ENCODE measurements at regions not wholly inside any gene's neighbourhood (a gene's known extent, or its start where the extent isn't known, plus 50 kb on each side); places are given as distances from the start of the nearest gene placed in this dataset.

DNA sequence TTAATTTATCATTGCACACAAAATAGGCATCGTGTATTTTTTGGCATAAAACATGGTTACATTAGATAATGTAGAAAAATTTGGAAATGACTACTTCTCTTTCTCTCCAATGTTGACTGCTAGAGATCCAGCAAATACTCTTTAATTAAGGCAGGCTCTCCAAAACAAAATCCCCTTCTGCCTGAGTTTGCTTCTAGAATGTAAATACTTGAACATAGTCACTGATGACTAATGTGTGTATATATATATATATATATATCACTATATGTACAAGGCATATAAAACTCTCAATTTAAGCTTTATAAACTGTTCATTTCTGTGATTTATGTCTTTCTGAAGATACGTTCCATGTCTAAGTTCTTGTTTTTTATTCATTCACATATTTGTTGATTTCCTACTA is 67.2 kb upstream of the CAMK2D start:
- no peak for DNase-seq
- TF ChIP-seq, protein P1, sequence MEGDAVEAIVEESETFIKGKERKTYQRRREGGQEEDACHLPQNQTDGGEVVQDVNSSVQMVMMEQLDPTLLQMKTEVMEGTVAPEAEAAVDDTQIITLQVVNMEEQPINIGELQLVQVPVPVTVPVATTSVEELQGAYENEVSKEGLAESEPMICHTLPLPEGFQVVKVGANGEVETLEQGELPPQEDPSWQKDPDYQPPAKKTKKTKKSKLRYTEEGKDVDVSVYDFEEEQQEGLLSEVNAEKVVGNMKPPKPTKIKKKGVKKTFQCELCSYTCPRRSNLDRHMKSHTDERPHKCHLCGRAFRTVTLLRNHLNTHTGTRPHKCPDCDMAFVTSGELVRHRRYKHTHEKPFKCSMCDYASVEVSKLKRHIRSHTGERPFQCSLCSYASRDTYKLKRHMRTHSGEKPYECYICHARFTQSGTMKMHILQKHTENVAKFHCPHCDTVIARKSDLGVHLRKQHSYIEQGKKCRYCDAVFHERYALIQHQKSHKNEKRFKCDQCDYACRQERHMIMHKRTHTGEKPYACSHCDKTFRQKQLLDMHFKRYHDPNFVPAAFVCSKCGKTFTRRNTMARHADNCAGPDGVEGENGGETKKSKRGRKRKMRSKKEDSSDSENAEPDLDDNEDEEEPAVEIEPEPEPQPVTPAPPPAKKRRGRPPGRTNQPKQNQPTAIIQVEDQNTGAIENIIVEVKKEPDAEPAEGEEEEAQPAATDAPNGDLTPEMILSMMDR (IDR thresholded peaks at IDR 0.05; ENCODE audit: borderline replicate concordance): no peak
- Histone ChIP-seq H3K9me3 (replicated peaks) (no peaks in the 10 kb centered on the region), H3K4me3 (no peak overlapping the region), H3K27me3 (ENCODE audit: low read depth) (no peaks in the 10 kb centered on the region), H3K4me1 (peaks cover 33% of the 10 kb centered on the region), H3K27ac (replicated peaks) (no peak overlapping the region), H3K36me3 (no peaks in the 10 kb centered on the region)
- intact Hi-C loops (cut with micrococcal nuclease): no loop called here

DNA sequence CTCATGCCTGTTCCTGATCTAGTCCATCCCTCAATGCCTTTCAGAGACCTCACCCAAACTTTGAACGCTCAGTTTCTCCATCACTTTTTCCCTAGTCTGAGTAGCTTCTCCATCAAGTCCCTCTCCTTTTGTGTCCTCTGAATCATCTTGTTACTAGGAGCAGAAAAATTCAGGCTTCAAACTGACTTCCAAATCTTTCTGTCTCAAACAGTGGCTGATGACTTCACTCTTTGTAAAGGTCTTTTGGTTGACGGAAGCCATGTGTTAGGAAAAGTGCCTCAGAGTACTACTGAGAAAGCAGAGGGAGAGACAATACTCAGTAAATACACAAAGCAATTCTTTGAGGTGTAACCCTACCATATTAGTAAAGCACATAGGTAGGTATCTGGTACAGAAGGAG is 65.7 kb upstream of the CAMK2D start:
- Histone ChIP-seq H3K36me3 (no peaks in the 10 kb centered on the region), H3K4me1 (peaks cover 36% of the 10 kb centered on the region), H3K27ac (replicated peaks) (no peak overlapping the region), H3K4me3 (no peak overlapping the region), H3K27me3 (ENCODE audit: low read depth) (no peaks in the 10 kb centered on the region), H3K9me3 (replicated peaks) (no peaks in the 10 kb centered on the region)
- TF ChIP-seq, protein P1 (IDR thresholded peaks at IDR 0.05; ENCODE audit: borderline replicate concordance): no peak
- intact Hi-C loops (cut with micrococcal nuclease): no loop called here
- no peak for DNase-seq

DNA sequence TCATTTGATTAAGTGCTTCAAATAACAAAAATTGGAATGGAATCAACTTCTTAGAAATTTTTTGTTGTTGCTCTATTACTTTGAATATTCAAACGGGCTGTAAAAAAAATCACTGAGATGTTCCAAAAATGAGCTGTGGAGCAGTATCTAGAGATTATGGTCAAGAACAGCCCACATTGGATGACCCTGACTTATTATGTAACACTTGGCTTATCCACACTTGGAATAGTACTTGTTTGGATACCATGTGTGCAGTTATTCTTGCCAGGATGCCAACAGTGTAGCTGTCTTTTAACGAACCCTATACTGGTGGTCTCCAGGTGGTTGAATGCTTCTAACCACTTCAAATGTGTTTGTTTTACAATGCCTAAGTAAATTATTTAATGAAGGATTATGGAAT is 64.9 kb upstream of the CAMK2D start:
- H3K27ac ChIP-seq (replicated peaks): no peak overlapping the region
- intact Hi-C loops (cut with micrococcal nuclease): no loop called here
- no peaks in the 10 kb centered on the region for H3K36me3 ChIP-seq
- H3K4me1 ChIP-seq: peaks cover 37% of the 10 kb centered on the region
- no peak for DNase-seq
- TF ChIP-seq, protein P1 (IDR thresholded peaks at IDR 0.05; ENCODE audit: borderline replicate concordance): no peak
- H3K27me3 ChIP-seq (ENCODE audit: low read depth): no peaks in the 10 kb centered on the region
- no peaks in the 10 kb centered on the region for H3K9me3 ChIP-seq (replicated peaks)
- H3K4me3 ChIP-seq: no peak overlapping the region

GRCh38 chr4:113825272-113825671 is 63.7 kb upstream of the CAMK2D start:
- TF ChIP-seq, protein P1 (IDR thresholded peaks at IDR 0.05; ENCODE audit: borderline replicate concordance): no peak
- intact Hi-C loops (cut with micrococcal nuclease): no loop called here
- no peak overlapping the region for H3K27ac ChIP-seq (replicated peaks)
- H3K9me3 ChIP-seq (replicated peaks): no peaks in the 10 kb centered on the region
- H3K36me3 ChIP-seq: no peaks in the 10 kb centered on the region
- H3K4me3 ChIP-seq: no peak overlapping the region
- peaks cover 38% of the 10 kb centered on the region for H3K4me1 ChIP-seq
- H3K27me3 ChIP-seq (ENCODE audit: low read depth): no peaks in the 10 kb centered on the region
- no peak for DNase-seq

- Histone ChIP-seq H3K36me3 (no peaks in the 10 kb centered on the region), H3K4me3 (no peak overlapping the region), H3K27ac (replicated peaks) (no peak overlapping the region), H3K9me3 (replicated peaks) (no peaks in the 10 kb centered on the region), H3K4me1 (peaks cover 41% of the 10 kb centered on the region), H3K27me3 (ENCODE audit: low read depth) (no peaks in the 10 kb centered on the region)
- TF ChIP-seq, protein P1 (IDR thresholded peaks at IDR 0.05; ENCODE audit: borderline replicate concordance): no peak
- intact Hi-C loops (cut with micrococcal nuclease): no loop called here
- no peak for DNase-seq
Observed at GRCh38 chr4:113824396-113824795, 62.9 kb upstream of the CAMK2D start.

DNA sequence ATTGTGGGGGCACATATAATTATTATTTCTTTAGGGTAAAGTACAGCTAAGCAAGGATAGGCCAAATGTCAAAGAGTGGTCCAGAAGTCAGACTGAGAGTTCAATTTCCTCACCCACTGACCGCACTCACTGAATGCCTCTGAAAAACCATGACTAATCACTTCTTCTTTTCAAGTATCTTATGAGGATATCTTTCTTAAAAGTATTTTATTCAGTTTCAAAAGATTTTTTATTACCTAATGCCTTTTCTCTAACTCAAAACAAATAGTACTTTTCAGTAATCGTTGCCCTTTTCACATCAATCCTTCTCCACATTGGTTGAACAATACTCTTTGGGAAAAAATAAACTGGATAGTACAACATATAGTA is 61.7 kb upstream of the CAMK2D start:
- TF ChIP-seq, protein P1 (IDR thresholded peaks at IDR 0.05; ENCODE audit: borderline replicate concordance): no peak
- no peaks in the 10 kb centered on the region for H3K9me3 ChIP-seq (replicated peaks)
- H3K27ac ChIP-seq (replicated peaks): no peak overlapping the region
- peaks cover 41% of the 10 kb centered on the region for H3K4me1 ChIP-seq
- H3K4me3 ChIP-seq: no peak overlapping the region
- intact Hi-C loops (cut with micrococcal nuclease): no loop called here
- DNase-seq: no peak
- no peaks in the 10 kb centered on the region for H3K27me3 ChIP-seq (ENCODE audit: low read depth)
- H3K36me3 ChIP-seq: no peaks in the 10 kb centered on the region

Measured in left ventricle myocardium inferior (tissue), 1 donor.